ENCODE measurements at regions not wholly inside any gene's neighbourhood (a gene's known extent, or its start where the extent isn't known, plus 50 kb on each side); places are given as distances from the start of the nearest gene placed in this dataset.

GRCh38 chr6:17047889-17048288 is 54.0 kb upstream of the STMND1 start:
- intact Hi-C loops (cut with micrococcal nuclease), result no loop called here

- intact Hi-C loops (cut with micrococcal nuclease), result no loop called here
These were observed 56.1 kb upstream of the STMND1 start for GRCh38 chr6:17045581-17046322.

- intact Hi-C loops (cut with micrococcal nuclease), result no loop called here
These were observed 58.7 kb upstream of the STMND1 start for GRCh38 chr6:17043148-17043522.

- intact Hi-C loops (cut with micrococcal nuclease), result no loop called here
These were observed 59.3 kb upstream of the STMND1 start for GRCh38 chr6:17042422-17043147.

- intact Hi-C loops (cut with micrococcal nuclease), result no loop called here
These were observed 62.6 kb upstream of the STMND1 start for GRCh38 chr6:17039266-17039665.

- intact Hi-C loops (cut with micrococcal nuclease), result no loop called here
These were observed 63.5 kb upstream of the STMND1 start for GRCh38 chr6:17038316-17038715.

- intact Hi-C loops (cut with micrococcal nuclease), result no loop called here
These were observed 65.8 kb upstream of the STMND1 start for GRCh38 chr6:17036065-17036393.

GRCh38 chr6:17035257-17036064 is 66.4 kb upstream of the STMND1 start:
- intact Hi-C loops (cut with micrococcal nuclease), result no loop called here

GRCh38 chr6:17033746-17034145 is 68.1 kb upstream of the STMND1 start:
- intact Hi-C loops (cut with micrococcal nuclease), result no loop called here

GRCh38 chr6:17032988-17033634 is 68.7 kb upstream of the STMND1 start:
- intact Hi-C loops (cut with micrococcal nuclease), result no loop called here

GRCh38 chr6:17032590-17032987 is 69.3 kb upstream of the STMND1 start:
- intact Hi-C loops (cut with micrococcal nuclease), result no loop called here

- intact Hi-C loops (cut with micrococcal nuclease), result no loop called here
These were observed 69.9 kb upstream of the STMND1 start for GRCh38 chr6:17031961-17032360.

GRCh38 chr6:17027441-17027840 is 74.4 kb upstream of the STMND1 start:
- intact Hi-C loops (cut with micrococcal nuclease), result no loop called here

- intact Hi-C loops (cut with micrococcal nuclease), result no loop called here
These were observed 79.2 kb upstream of the STMND1 start for GRCh38 chr6:17022604-17023003.

- intact Hi-C loops (cut with micrococcal nuclease), result no loop called here
These were observed 80.3 kb upstream of the STMND1 start for GRCh38 chr6:17021539-17021889.

- intact Hi-C loops (cut with micrococcal nuclease), result no loop called here
These were observed 80.8 kb upstream of the STMND1 start for GRCh38 chr6:17020889-17021538.

- intact Hi-C loops (cut with micrococcal nuclease), result no loop called here
These were observed 83.4 kb upstream of the STMND1 start for GRCh38 chr6:17018425-17018824.

- intact Hi-C loops (cut with micrococcal nuclease), result no loop called here
These were observed 84.4 kb upstream of the STMND1 start for GRCh38 chr6:17017416-17017815.

- intact Hi-C loops (cut with micrococcal nuclease), result no loop called here
These were observed 86.1 kb upstream of the STMND1 start for GRCh38 chr6:17015551-17016381.

GRCh38 chr6:17015144-17015543 is 86.7 kb upstream of the STMND1 start:
- intact Hi-C loops (cut with micrococcal nuclease), result no loop called here

- intact Hi-C loops (cut with micrococcal nuclease), result no loop called here
These were observed 88.1 kb upstream of the STMND1 start for GRCh38 chr6:17013701-17014100.

Measured in T-helper 2 cell treated with Interferon-gamma antibody and Interleukin-4, amounts not matched to agents 100 ng/mL and 5 ng/mL, for 36 hours (primary cell).